ENCODE measurements at regions not wholly inside any gene's neighbourhood (a gene's known extent, or its start where the extent isn't known, plus 50 kb on each side); places are given as distances from the start of the nearest gene placed in this dataset.
"Not testable (repeated sequence)": the region's sequence is repeated elsewhere in the genome, so short reads cannot be mapped to it uniquely, and the experiment has no call there.

DNA sequence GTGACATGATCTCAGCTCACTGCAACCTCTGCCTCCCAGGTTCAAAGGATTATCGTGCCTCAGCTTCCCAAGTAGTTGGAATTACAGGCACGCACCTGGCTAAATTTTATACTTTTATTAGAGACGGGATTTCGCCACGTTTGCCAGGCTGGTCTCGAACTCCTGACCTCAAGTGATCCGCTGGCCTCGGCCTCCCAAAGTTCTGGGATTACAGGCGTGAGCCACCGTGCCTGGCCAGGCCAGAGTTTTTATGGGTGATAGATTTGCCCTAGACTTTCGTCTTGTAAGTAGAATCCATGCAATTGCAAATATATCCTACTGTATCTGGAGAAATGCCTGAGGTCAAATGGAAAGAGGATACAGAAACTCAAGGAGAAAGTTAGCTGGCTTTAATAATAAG lies 819.9 kb upstream of the SLITRK1 start:
- no peak for DNase-seq (ENCODE audit: low read depth)
- H3K4me3 ChIP-seq (ENCODE audit: low read depth, low read length) = no peak overlapping the region
- no peak for TF ChIP-seq CTCF (IDR thresholded peaks at IDR 0.05; ENCODE audit: insufficient read depth, low read length)

GRCh38 chr13:84697591-84697990 lies 815.3 kb upstream of the SLITRK1 start:
- not testable (repeated sequence) for DNase-seq (ENCODE audit: low read depth); H3K4me3 ChIP-seq (ENCODE audit: low read depth, low read length)

- no peak overlapping the region for H3K4me3 ChIP-seq (ENCODE audit: low read depth, low read length)
- no peak for DNase-seq (ENCODE audit: low read depth)
- no peak for TF ChIP-seq CTCF (IDR thresholded peaks at IDR 0.05; ENCODE audit: insufficient read depth, low read length)
Observed at GRCh38 chr13:84686973-84687372, 804.7 kb upstream of the SLITRK1 start.

DNA sequence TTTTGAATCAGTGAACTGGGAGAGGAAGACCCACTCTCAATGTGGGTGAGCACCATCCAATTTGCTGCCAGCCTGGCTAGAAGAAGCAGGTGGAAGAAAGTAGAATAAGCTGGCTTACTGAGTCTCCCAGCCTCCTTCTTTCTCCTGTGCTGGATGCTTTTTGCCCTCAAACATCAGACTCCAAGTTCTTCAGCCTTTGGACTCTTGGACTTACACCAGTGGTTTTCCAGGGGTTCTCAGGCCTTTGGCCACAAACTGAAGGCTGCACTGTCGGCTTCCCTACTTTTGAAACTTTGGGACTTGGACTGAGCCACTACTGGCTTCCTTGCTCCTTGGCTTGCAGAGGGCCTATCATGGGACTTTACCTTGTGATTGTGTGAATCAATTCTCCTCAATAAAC lies 804.2 kb upstream of the SLITRK1 start:
- TF ChIP-seq CTCF (IDR thresholded peaks at IDR 0.05; ENCODE audit: insufficient read depth, low read length) = no peak
- no peak overlapping the region for H3K4me3 ChIP-seq (ENCODE audit: low read depth, low read length)
- no peak for DNase-seq (ENCODE audit: low read depth)

DNA sequence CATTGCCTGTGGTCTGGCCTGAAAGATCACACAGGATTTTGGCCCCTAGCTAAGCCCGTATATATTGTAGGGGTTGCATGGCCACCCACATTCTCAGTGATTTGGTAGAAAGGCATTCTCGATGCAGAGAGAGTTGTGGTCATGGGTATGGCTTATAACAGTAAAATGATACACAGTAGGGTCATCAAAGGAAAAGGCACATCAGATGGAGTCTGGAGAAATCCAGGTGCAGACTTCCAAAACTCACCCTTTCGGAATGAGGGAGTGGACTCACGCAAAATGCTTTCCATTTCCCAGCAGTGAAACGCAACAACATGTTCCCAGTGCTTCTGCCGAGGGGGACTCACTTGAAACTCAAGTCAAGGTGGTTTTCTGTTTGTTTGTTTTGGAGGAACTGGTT lies 802.5 kb upstream of the SLITRK1 start:
- TF ChIP-seq CTCF (IDR thresholded peaks at IDR 0.05; ENCODE audit: insufficient read depth, low read length) = no peak

GRCh38 chr13:84684048-84684662 lies 801.9 kb upstream of the SLITRK1 start:
- TF ChIP-seq CTCF (IDR thresholded peaks at IDR 0.05; ENCODE audit: insufficient read depth, low read length) = no peak
- no peak for DNase-seq (ENCODE audit: low read depth)
- no peak overlapping the region for H3K4me3 ChIP-seq (ENCODE audit: low read depth, low read length)

More for the DNA sequence above, 802.5 kb upstream of the SLITRK1 start:
- DNase-seq (ENCODE audit: low read depth) = no peak
- no peak overlapping the region for H3K4me3 ChIP-seq (ENCODE audit: low read depth, low read length)

DNA sequence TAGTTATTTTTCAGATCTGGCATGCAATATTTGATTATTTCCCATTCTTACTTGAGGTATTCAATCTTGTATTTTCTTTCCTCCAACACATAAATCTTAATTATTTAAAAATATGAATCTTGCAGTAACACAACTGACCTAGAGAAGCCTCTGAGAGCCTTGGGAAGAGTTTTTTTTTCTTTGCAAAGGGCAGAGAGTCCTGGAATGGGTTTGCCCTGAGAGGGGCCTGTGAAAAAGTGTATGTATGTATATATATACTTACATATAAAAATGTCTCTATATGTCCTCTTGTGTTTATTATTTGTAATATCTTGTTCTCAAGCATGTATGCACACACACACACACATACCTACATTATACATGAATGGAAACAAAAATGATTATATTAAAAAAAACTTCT lies 801.2 kb upstream of the SLITRK1 start:
- TF ChIP-seq CTCF (IDR thresholded peaks at IDR 0.05; ENCODE audit: insufficient read depth, low read length) = no peak
- no peak overlapping the region for H3K4me3 ChIP-seq (ENCODE audit: low read depth, low read length)
- DNase-seq (ENCODE audit: low read depth) = no peak

All from fibroblast of the aortic adventitia (primary cell).